GM13976 (cell line): ENCODE measurements at regions not wholly inside any gene's neighbourhood (a gene's known extent, or its start where the extent isn't known, plus 50 kb on each side); places are given as distances from the start of the nearest gene placed in this dataset.

ENCODE experiments used
- DNase-seq: peaks from one replicate; pipeline ENCODE4 v3.0.0; 2012; ENCODE audit warnings: low spot score
- in situ Hi-C: fragments of 300-500 bp; cut with MboI; formaldehyde crosslinking; loops from one replicate; pipeline ENCODE4 v1.12.0; 2022; ENCODE audit warnings: low sequenced_read_pairs, mixed read lengths, inconsistent platforms; ENCODE audit not compliant: unreplicated experiment
- TF ChIP-seq, protein P1 (sequence below): IDR thresholded peaks from 2 replicates; pipeline ENCODE4 v1.5.1; 2012; ENCODE audit warnings: borderline replicate concordance, mild to moderate bottlenecking; ENCODE audit not compliant: insufficient read depth; ENCODE audit errors: extremely low read depth, missing control alignments, control extremely low read depth

DNA sequence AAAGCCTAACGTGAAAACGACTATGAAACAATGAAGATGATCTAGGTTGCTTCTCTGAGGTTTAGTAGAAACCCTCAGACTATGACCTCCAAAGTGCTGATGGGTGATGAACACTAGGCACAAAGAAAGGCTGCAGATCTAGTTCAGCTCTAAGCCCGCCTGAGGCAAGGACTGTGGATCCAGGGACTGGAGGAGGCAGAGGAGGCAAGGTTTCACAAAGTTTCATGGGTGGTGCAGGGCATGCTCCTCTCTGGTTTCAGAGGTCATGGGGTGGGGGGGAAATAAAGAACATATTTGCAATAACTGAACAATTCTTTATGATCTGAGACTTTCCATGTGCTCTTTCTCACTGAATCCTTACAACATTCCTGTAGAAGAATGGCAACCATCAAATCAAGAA is 679.2 kb downstream of the NTRK3 start:
- in situ Hi-C loops, result loop anchor here (25.0 kb wide), 1 partner anchor 1715 kb away; no protein-coding TSS in a partner anchor
- TF ChIP-seq, protein P1, sequence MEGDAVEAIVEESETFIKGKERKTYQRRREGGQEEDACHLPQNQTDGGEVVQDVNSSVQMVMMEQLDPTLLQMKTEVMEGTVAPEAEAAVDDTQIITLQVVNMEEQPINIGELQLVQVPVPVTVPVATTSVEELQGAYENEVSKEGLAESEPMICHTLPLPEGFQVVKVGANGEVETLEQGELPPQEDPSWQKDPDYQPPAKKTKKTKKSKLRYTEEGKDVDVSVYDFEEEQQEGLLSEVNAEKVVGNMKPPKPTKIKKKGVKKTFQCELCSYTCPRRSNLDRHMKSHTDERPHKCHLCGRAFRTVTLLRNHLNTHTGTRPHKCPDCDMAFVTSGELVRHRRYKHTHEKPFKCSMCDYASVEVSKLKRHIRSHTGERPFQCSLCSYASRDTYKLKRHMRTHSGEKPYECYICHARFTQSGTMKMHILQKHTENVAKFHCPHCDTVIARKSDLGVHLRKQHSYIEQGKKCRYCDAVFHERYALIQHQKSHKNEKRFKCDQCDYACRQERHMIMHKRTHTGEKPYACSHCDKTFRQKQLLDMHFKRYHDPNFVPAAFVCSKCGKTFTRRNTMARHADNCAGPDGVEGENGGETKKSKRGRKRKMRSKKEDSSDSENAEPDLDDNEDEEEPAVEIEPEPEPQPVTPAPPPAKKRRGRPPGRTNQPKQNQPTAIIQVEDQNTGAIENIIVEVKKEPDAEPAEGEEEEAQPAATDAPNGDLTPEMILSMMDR, result no peak
- DNase-seq, result no peak

DNA sequence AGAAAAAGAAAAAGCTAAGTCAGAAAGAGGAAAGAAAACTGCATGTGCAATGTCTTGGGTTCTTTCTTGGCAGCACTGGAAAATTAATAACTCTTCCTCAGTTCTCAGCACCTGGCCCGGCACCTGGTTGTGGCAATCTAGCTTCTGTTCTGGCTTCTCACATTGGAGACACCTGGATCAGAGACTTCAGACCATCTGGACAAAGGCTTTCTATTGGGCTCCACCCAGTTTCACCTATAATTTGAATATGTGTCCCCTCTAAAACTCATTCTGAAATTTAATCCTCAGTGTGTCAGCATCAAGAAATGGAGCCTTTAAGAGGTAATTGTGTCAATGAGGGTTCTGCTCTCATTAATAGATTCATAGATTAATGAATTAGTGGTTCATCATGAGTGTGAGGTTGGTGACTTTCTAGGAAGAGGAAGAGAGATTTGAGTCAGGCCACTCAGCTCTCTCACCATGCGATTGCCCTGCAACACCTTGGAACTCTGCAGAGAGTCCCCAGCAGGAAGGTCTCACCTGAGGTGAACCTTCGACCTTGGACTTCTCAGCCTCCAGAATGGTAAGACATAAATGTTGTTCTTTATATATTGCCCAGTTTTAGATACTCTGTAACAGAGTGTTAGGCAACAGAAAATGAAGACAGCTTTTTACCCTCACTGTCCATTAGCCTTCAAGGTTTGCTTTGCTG is 679.9 kb downstream of the NTRK3 start:
- in situ Hi-C loops, result loop anchor here (25.0 kb wide), 1 partner anchor 1714 kb away; no protein-coding TSS in a partner anchor
- TF ChIP-seq, protein P1, result no peak

DNA sequence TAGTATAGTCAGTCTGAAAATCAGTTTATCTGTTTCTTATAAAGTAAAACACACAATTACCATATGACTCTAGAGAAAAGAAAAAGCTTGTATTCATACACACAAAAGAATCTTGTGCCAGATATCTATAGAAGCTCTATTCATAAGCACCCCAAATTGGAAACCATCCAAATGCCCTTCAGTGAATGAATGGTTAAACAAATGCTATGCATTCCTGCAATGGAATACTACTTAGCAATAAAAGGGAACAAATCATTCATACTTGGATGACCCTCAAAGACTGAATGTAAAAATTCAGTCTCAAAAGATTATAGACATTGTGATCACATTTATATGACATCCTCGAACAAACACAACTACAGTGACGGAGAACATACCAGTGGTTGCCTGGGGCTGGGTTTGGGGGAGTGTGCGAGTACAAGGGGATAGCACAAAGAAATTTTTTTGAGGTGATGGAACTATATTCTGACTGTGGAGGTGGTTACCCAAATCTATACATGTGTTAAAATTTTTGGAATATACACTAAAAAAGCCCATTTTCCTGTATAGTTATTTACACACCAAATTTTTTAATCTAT is 680.6 kb downstream of the NTRK3 start:
- TF ChIP-seq, protein P1, result no peak
- DNase-seq, result no peak
- in situ Hi-C loops, result loop anchor here (25.0 kb wide), 1 partner anchor 1714 kb away; no protein-coding TSS in a partner anchor

More for the DNA sequence above, 679.9 kb downstream of the NTRK3 start:
- no peak for DNase-seq

DNA sequence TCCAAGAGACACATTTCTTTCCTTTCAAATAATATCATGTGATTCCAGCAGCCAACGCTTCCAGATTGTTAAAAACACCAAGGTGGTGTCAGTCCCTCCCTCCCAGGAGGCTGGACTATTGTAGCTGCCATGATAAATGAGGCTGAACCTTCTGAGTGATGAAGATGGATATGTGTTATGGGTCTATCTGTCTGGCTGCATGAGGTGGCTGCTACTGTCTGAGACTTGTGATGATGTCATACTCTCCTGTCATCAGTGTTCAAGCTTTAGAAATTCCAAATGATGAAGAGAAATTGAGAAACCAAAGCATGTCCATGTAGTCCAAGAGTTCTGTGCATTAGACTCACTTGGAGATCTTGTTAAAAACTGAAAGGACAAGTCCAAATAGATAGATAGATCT is 683.0 kb downstream of the NTRK3 start:
- in situ Hi-C loops, result no loop called here
- no peak for DNase-seq
- TF ChIP-seq, protein P1, result no peak

DNA sequence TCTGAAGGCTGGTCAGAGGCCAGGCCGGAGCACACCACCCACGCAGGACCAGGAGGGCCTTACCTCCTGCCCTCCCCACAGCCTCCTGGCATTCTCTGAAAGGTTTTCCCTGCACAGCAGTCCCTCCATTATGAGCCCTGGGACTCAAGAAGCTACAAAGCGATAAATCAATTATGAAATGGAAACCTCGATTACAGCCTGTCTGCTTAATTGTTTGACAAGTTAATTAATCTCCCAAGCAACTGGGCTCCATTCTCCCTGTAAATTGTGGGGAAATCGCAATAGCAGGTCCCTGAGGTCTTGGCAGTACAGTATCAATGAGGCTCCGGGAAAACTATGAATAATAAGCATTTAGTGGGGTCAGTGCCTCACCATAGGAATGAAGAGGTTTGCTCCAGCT is 683.5 kb downstream of the NTRK3 start:
- TF ChIP-seq, protein P1, result no peak
- in situ Hi-C loops, result no loop called here
- DNase-seq, result no peak

DNA sequence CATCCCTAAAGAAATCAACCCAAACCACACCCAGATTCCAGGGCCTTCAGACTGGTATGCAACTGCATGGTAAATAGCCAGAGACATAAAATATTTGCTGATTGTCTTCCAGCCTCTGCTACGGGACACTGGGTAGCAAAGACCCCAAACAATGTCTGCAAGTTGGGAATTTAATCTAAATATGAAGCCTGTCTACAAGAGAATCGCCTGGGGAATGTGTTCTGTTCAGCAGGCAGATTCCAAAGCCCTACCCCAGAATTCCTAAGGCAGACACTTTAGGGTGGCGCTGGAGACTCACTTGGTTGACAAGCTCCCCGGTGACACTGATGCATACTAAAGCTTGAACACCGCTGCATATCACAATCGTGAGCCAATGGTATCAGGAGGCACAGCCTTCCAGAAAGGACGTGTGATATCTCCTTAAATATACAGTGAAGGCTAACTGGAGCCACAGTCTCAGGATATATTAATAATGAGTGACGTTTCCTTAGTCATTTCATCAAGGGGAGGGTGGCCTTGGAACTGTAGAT is 684.1 kb downstream of the NTRK3 start:
- DNase-seq, result no peak
- in situ Hi-C loops, result no loop called here

More for the DNA sequence above, 684.1 kb downstream of the NTRK3 start:
- TF ChIP-seq, protein P1, result no peak
